GM12892 (cell line): ENCODE measurements at regions not wholly inside any gene's neighbourhood (a gene's known extent, or its start where the extent isn't known, plus 50 kb on each side); places are given as distances from the start of the nearest gene placed in this dataset.

Experiments used
- POLR2A ChIP-seq: IDR thresholded peaks from 2 replicates; pipeline ENCODE4 v1.6.1; 2011; ENCODE audit warnings: low read depth, low read length, control low read depth
- POLR2AphosphoS5 ChIP-seq: IDR thresholded peaks from 2 replicates; pipeline ENCODE4 v1.6.1; 2011; ENCODE audit warnings: low read depth, low read length, control low read depth

- no peak for TF ChIP-seq POLR2A
- no peak for TF ChIP-seq POLR2AphosphoS5
These were observed 132.0 kb upstream of the KCNJ16 start for GRCh38 chr17:69943058-69943457.
